ENCODE measurements at regions not wholly inside any gene's neighbourhood (a gene's known extent, or its start where the extent isn't known, plus 50 kb on each side); places are given as distances from the start of the nearest gene placed in this dataset.

DNA sequence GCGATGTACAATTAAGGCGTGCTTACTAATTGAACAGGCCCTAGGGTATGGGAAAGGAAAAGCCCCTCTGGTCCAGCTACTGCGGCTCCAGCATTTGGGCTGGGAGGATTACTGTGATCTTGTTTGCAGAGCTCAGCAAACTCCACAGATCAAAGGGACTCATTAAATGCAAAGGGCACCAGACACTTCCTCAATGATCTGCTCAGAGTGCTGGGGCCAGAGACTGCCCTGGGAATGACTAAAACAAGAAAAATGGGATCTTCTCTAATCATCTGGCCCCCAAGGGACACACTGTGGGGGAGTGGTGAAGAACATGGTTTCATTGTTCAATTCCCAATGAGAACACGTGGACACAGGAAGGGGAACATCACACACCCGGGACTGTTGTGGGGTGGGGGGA, 85.0 kb downstream of the MARCHF4 start:
- no peak for DNase-seq (ENCODE audit: insufficient read length, low spot score)
- FAIRE-seq = no peak

DNA sequence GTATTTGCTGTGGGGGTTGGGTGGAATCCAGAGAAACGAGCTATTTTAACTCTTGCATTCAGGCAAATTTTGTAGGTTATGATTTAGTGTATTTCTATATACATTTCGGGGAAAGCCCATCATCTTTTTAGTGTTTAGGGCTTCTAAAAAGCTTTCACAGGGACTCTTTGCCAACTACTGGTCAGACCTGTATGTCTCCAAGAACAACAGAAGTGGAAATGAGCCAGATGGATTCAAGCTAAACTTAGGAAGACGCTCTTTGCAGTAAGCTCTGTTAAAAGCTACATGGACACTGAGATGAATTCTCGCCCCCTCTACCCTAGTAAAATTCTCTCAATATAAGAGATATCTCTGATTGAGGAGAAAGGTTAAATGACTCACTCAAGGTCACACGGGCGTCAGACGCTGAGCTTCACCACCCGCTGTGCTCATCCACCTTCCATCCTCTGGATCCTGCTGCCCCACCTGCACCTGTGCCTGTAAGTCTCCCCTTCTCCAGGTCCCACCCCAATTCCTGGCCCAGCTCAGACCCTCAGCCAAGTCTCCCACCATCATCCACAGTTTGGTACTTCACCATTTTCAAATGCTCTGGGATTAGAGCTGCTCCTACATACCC, 85.6 kb downstream of the MARCHF4 start:
- DNase-seq (ENCODE audit: insufficient read length, low spot score) = no peak
- FAIRE-seq = no peak

- DNase-seq (ENCODE audit: insufficient read length, low spot score) (no peak), FAIRE-seq (no peak)
These were observed 86.6 kb downstream of the MARCHF4 start for GRCh38 chr2:216285701-216286100.

- FAIRE-seq (no peak), DNase-seq (ENCODE audit: insufficient read length, low spot score) (no peak)
These were observed 87.6 kb downstream of the MARCHF4 start for GRCh38 chr2:216284708-216285107.

DNA sequence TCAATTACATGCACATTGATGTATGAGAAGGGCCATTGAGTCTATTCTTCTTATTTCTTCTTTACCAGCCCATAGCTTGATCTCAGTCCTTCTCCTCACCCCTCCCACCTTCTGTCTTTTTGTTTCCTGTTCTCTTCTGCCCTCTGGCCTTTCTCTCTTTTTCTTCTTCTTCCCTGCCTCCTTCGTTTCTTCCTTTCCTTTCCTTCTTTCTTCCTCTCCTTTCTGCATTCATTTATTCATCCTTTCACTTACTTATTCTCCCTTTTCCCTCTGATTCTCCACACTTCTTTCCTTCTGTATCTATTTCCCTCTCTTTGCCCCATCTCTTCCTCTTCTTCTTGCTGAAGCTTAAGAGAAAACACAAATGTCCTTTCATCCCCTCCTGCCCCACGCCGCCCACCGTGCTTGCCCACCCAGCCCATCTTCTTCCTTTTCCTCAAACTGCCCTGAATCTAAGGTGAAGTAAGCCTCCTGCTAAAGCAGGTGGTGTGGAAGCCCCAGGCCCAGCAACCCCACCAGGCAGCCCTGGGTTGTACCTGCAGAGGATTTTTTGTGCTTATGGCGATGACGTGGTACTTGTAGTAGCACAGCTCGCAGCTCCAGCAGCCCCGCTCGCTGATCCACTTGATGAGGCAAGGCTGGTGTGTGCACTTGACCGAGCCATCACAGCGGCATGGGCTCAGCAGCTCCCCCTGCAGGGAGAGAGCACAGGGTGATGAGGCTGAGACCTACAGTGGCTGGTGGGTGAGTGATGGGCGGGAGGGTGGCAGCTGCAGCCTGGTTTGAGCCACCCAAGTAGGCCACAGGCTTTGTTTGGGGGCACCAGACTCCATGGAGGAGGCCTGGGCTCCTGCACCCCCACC, 89.0 kb downstream of the MARCHF4 start:
- no peak for FAIRE-seq
- no peak for DNase-seq (ENCODE audit: insufficient read length, low spot score)

- FAIRE-seq = no peak
These were observed 90.4 kb downstream of the MARCHF4 start for GRCh38 chr2:216281876-216282275.

GRCh38 chr2:216281316-216281715, 91.0 kb downstream of the MARCHF4 start:
- no peak for FAIRE-seq
- DNase-seq (ENCODE audit: insufficient read length, low spot score) = no peak

More at GRCh38 chr2:216281876-216282275, 90.4 kb downstream of the MARCHF4 start:
- DNase-seq (ENCODE audit: insufficient read length, low spot score) = no peak

DNA sequence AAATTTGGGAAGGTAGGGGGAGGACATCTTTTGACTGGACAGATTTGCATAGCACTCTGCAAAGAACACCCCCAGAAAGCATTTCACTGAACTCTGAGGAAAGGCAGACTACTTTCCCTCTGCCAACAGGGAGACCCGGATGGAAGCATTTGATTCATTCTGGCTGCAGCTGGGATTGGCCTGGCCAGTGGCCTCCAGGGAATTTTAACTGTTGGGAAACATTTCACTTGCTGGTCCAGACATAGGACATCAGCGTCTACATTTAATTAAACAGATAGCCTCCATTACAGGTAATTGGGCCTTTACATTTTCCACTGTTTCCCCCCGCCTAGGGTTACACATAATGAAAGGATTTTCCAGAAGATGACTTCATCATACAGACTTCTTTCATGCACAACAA, 92.8 kb downstream of the MARCHF4 start:
- FAIRE-seq = no peak

GRCh38 chr2:216279031-216279430, 93.3 kb downstream of the MARCHF4 start:
- no peak for DNase-seq (ENCODE audit: insufficient read length, low spot score)
- FAIRE-seq = no peak

More for the DNA sequence above, 92.8 kb downstream of the MARCHF4 start:
- DNase-seq (ENCODE audit: insufficient read length, low spot score) = no peak

GRCh38 chr2:216275890-216276289, 96.4 kb downstream of the MARCHF4 start:
- DNase-seq (ENCODE audit: insufficient read length, low spot score) (no peak), FAIRE-seq (no peak)

DNA sequence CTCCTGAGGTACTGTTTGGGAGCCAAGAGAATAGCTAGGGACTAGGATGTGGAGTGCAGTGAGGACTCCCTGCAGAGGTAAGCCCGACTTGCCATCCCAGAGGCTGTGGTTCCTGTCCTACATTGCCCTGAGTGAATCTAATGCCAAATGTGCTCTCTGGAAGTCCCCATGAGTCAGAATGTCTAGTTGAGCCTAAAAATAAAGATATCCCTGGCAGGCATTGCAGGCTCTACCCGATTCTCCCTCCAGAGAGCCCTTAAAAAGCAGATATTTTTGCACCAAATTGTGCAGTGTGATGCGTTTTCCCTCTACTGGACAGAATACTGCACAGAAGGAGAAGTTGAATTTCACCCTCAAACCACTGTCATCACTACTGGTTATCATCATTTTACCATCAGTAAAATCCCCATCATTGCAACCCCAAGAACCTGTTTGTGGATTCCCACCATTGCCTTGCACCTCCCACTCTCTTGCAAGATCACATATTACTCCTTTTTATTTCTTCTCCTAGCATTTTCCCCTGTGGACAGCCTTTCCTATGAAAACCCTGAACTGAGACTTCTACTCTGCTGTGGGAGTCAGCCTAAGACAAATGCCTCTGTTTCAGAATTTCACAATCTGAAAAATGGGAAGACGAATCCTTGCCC, 98.0 kb downstream of the MARCHF4 start:
- DNase-seq (ENCODE audit: insufficient read length, low spot score) = no peak
- FAIRE-seq = no peak

DNA sequence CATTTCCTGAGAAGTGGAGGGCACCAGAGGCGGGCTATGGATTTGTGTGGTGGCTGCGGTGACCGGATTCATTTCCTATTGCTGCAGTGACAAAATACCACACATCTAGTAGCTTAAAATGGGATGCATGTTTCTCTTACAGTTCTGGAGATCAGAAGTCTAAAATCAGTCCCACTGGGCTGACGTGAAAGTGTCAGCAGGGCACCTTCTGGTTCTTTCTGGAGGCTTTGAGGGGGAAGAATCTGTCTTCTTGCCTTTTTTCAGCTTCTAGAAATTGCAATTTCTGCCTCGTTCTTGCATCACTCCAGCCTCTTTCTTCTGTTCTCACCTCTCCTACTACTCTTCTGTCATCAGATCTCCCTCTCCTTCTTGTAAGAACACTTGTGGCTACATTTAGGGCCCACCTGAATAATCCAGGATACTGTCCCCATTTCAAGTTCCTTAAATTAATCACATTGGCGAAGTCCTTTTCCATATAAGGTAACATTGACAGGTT, 111.2 kb downstream of the MARCHF4 start:
- no peak for FAIRE-seq
- DNase-seq (ENCODE audit: insufficient read length, low spot score) = no peak

DNA sequence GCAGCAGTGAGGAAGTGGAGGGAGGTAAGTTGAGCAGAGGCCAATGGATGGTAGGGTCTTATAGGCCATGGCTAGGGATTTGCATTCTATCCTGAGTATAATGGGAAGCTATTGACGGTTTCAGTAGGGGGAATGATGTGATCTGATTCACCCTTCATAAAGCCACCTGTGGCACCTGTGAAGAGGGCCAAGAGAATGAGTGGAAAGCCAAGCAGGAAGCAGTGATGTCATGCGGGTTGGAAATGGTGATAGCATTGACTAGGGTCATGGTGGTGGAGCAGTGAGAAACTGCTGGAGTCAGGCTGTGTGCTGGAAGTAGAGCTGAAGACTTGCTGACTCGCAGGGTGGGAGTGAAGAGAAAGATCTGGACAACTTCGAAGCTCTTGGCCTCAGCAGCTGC, 111.7 kb downstream of the MARCHF4 start:
- FAIRE-seq = no peak
- DNase-seq (ENCODE audit: insufficient read length, low spot score) = no peak

DNA sequence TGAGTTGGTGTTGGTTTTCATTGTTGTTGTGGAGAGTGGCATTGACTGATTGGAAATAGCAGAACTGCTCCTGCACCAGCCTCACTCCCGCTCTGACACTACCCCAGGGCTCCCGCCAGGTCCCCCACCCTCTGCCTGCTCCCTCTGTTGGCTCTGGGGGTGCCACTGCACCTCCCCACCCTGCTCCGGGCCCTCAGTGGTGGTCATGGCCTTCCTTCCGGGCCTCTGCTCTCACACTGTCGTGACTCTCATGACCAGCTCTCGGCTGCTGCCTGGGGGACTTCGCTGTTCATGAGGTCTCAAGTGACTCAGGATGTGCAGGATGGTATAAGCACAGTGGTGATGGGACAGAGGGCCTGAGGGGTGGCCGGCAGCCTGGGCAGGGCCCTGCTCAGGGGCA, 113.2 kb downstream of the MARCHF4 start:
- FAIRE-seq = no peak
- DNase-seq (ENCODE audit: insufficient read length, low spot score) = no peak

DNA sequence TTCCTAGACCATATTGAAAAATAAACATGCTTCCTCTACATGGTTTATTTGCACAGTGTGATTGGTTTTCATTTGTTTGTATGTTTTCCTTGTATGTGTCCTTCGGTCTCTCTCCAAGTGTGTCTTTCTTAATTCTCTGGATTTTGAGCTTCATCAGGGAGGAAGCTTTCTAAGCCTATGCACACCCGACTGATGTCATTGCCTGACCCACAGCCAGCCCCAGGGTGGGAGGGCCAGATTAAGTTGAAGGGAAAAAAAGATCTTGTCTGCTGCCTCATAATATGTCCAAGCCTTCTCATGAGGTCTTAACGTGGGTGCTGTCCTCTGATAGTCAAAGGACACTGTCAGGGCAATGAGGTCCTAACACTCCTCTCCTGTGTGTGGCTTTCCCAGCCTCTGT, 115.2 kb downstream of the MARCHF4 start:
- DNase-seq (ENCODE audit: insufficient read length, low spot score) = no peak
- no peak for FAIRE-seq

All from HTR-8/SVneo (cell line).